ENCODE measurements at regions not wholly inside any gene's neighbourhood (a gene's known extent, or its start where the extent isn't known, plus 50 kb on each side); places are given as distances from the start of the nearest gene placed in this dataset.
"Not testable (repeated sequence)": the region's sequence is repeated elsewhere in the genome, so short reads cannot be mapped to it uniquely, and the experiment has no call there.

DNA sequence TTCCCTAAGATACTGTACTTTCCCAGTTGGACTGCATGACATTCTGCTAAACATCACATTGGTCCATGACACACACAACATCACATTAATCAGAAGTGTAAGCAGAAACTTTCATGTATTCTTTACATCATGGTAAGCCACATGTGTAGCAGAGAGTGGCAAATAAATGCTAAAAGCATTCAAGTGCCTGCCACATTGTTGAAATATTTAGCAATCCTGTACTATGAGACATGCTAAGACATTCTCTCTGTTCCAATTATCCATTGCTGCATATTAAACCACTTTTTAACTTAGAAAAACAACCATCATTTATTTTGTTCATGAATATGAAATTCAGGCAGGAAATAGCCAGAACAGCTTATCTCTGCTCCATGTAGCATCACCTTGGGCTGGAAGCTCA lies 207.7 kb upstream of the GJE1 start:
- Histone ChIP-seq H3K27me3 (replicated peaks; ENCODE audit: insufficient read depth, low read depth, low read length, poor library complexity) (no peaks in the 10 kb centered on the region), H3K36me3 (ENCODE audit: insufficient read depth, low read length, poor library complexity, severe bottlenecking) (no peaks in the 10 kb centered on the region), H3K27ac (ENCODE audit: low read depth, low read length, poor library complexity, severe bottlenecking) (no peak overlapping the region), H3K9me3 (ENCODE audit: low read depth, low read length, poor library complexity, severe bottlenecking) (no peaks in the 10 kb centered on the region), H3K4me3 (ENCODE audit: low read depth, low read length, poor library complexity, severe bottlenecking) (no peak overlapping the region), H3K4me1 (ENCODE audit: insufficient read depth, low read length, poor library complexity, severe bottlenecking) (no peaks in the 10 kb centered on the region)
- ChIA-PET CTCF (no interaction called here), POLR2A (ENCODE audit: low non-redundant PET) (no interaction called here)
- no TSS peak for BruUV-seq (replicated peaks)
- intact Hi-C loops (cut with micrococcal nuclease; ENCODE audit: unreplicated experiment): no loop called here
- TF ChIP-seq, protein P1, sequence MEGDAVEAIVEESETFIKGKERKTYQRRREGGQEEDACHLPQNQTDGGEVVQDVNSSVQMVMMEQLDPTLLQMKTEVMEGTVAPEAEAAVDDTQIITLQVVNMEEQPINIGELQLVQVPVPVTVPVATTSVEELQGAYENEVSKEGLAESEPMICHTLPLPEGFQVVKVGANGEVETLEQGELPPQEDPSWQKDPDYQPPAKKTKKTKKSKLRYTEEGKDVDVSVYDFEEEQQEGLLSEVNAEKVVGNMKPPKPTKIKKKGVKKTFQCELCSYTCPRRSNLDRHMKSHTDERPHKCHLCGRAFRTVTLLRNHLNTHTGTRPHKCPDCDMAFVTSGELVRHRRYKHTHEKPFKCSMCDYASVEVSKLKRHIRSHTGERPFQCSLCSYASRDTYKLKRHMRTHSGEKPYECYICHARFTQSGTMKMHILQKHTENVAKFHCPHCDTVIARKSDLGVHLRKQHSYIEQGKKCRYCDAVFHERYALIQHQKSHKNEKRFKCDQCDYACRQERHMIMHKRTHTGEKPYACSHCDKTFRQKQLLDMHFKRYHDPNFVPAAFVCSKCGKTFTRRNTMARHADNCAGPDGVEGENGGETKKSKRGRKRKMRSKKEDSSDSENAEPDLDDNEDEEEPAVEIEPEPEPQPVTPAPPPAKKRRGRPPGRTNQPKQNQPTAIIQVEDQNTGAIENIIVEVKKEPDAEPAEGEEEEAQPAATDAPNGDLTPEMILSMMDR (conservative IDR thresholded peaks at IDR 0.05; ENCODE audit: low read depth, low read length): no peak
- no peak for TF ChIP-seq EZH2 (IDR thresholded peaks at IDR 0.05; ENCODE audit: borderline replicate concordance, low read depth, low read length, poor library complexity, severe bottlenecking)
- DNase-seq (ENCODE audit: low spot score): no peak

DNA sequence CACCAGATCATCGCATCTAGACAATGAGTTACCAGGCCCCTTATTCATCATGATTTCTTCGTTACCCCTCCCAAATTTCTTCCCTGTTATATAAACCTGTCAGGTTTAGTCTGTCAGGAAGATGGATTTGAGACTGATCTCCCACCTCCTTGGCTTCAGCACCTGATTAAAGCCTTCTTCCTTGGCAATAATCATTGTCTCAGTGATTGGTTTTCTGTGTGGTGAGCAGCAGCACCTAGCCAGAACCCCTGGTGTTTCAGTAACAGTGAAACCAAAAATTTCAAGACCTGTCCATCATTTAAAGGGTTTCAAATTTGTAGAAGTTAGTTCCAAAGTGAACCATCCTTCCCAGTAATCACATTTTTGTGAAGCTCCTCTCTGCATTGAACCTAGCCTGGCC lies 209.8 kb upstream of the GJE1 start:
- Histone ChIP-seq H3K4me3 (ENCODE audit: low read depth, low read length, poor library complexity, severe bottlenecking) (no peak overlapping the region), H3K9me3 (ENCODE audit: low read depth, low read length, poor library complexity, severe bottlenecking) (no peaks in the 10 kb centered on the region), H3K4me1 (ENCODE audit: insufficient read depth, low read length, poor library complexity, severe bottlenecking) (no peaks in the 10 kb centered on the region), H3K27me3 (replicated peaks; ENCODE audit: insufficient read depth, low read depth, low read length, poor library complexity) (no peaks in the 10 kb centered on the region), H3K36me3 (ENCODE audit: insufficient read depth, low read length, poor library complexity, severe bottlenecking) (no peaks in the 10 kb centered on the region), H3K27ac (ENCODE audit: low read depth, low read length, poor library complexity, severe bottlenecking) (no peak overlapping the region)
- no peak for DNase-seq (ENCODE audit: low spot score)
- TF ChIP-seq, protein P1 (conservative IDR thresholded peaks at IDR 0.05; ENCODE audit: low read depth, low read length): no peak
- no peak for TF ChIP-seq EZH2 (IDR thresholded peaks at IDR 0.05; ENCODE audit: borderline replicate concordance, low read depth, low read length, poor library complexity, severe bottlenecking)
- intact Hi-C loops (cut with micrococcal nuclease; ENCODE audit: unreplicated experiment): no loop called here
- ChIA-PET CTCF (no interaction called here), POLR2A (ENCODE audit: low non-redundant PET) (no interaction called here)
- BruUV-seq (replicated peaks): no TSS peak

DNA sequence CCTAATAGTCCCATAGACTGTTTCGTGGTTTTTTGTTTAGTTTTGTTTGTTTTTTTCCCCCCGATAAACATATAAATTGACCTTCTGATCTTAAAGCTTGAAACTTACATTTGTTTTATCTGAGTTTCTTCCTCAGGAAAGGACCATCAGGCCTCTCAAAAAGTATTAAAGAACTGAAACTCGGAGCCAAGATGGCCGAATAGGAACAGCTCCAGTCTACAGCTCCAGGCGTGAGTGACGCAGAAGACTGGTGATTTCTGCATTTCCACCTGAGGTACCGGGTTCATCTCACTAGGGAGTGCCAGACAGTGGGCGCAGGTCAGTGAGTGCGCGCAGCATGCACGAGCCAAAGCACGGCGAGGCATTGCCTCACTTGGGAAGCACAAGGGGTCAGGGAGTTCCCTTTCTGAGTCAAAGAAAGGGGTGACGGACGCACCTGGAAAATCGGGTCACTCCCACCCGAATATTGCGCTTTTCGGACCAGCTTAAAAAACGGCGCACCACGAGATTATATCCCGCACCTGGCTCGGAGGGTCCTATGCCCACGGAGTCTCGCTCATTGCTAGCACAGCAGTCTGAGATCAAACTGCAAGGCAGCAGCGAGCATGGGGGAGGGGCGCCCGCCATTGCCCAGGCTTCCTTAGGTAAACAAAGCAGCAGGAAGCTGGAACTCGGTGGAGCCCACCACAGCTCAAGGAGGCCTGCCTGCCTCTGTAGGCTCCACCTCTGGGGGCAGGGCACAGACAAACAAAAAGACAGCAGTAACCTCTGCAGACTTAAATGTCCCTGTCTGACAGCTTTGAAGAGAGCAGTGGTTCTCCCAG lies 215.8 kb upstream of the GJE1 start:
- H3K27ac ChIP-seq (ENCODE audit: low read depth, low read length, poor library complexity, severe bottlenecking); DNase-seq (ENCODE audit: low spot score); H3K4me1 ChIP-seq (ENCODE audit: insufficient read depth, low read length, poor library complexity, severe bottlenecking); H3K36me3 ChIP-seq (ENCODE audit: insufficient read depth, low read length, poor library complexity, severe bottlenecking); intact Hi-C loops (cut with micrococcal nuclease; ENCODE audit: unreplicated experiment); H3K9me3 ChIP-seq (ENCODE audit: low read depth, low read length, poor library complexity, severe bottlenecking); POLR2A ChIA-PET (ENCODE audit: low non-redundant PET); CTCF ChIA-PET; H3K4me3 ChIP-seq (ENCODE audit: low read depth, low read length, poor library complexity, severe bottlenecking); BruUV-seq (replicated peaks); H3K27me3 ChIP-seq (replicated peaks; ENCODE audit: insufficient read depth, low read depth, low read length, poor library complexity): not testable (repeated sequence)

DNA sequence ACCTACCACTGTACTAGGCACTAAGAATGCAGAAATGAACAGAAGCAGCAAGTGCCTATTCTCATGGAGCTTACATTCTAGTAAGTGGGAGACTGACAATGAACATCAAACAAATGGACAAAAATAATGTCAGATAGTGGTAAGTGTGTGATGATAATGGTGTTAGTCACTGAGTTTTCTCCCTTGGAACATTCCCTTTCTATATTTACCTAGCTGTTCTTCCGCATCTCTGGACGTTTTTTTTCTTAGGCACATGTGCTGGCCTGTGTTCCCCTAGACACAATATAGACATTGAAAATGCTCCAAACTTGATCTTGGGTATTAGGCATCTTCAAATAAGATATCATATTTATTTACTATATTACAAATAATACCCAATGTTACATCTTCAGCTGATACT lies 218.1 kb upstream of the GJE1 start:
- Histone ChIP-seq H3K36me3 (ENCODE audit: insufficient read depth, low read length, poor library complexity, severe bottlenecking) (no peaks in the 10 kb centered on the region), H3K9me3 (ENCODE audit: low read depth, low read length, poor library complexity, severe bottlenecking) (no peaks in the 10 kb centered on the region), H3K27me3 (replicated peaks; ENCODE audit: insufficient read depth, low read depth, low read length, poor library complexity) (no peaks in the 10 kb centered on the region), H3K27ac (ENCODE audit: low read depth, low read length, poor library complexity, severe bottlenecking) (no peak overlapping the region), H3K4me3 (ENCODE audit: low read depth, low read length, poor library complexity, severe bottlenecking) (no peak overlapping the region), H3K4me1 (ENCODE audit: insufficient read depth, low read length, poor library complexity, severe bottlenecking) (no peaks in the 10 kb centered on the region)
- no TSS peak for BruUV-seq (replicated peaks)
- POLR2A ChIA-PET (ENCODE audit: low non-redundant PET): no interaction called here
- intact Hi-C loops (cut with micrococcal nuclease; ENCODE audit: unreplicated experiment): no loop called here
- no peak for DNase-seq (ENCODE audit: low spot score)
- CTCF ChIA-PET: no interaction called here
- TF ChIP-seq, protein P1 (conservative IDR thresholded peaks at IDR 0.05; ENCODE audit: low read depth, low read length): no peak
- no peak for TF ChIP-seq EZH2 (IDR thresholded peaks at IDR 0.05; ENCODE audit: borderline replicate concordance, low read depth, low read length, poor library complexity, severe bottlenecking)

All from A673 (cell line).